Stomach smooth muscle (tissue), 2 donors: ENCODE measurements at regions not wholly inside any gene's neighbourhood (a gene's known extent, or its start where the extent isn't known, plus 50 kb on each side); places are given as distances from the start of the nearest gene placed in this dataset.

Source experiments
- H3K27ac ChIP-seq: one replicate; pipeline ENCODE4 v1.7.0; 2013; ENCODE audit warnings: mild to moderate bottlenecking, low read length, inconsistent platforms
- H3K27me3 ChIP-seq, 2 donors: one replicate each; pipeline ENCODE4 v1.7.0; 2013; ENCODE audit warnings: low read length in 2 of 2; ENCODE audit not compliant: insufficient read depth in 2 of 2, control insufficient read depth in 1 of 2
- H3K36me3 ChIP-seq, 2 donors: one replicate each; pipeline ENCODE4 v1.7.0; 2013; ENCODE audit warnings: low read length in 2 of 2; ENCODE audit not compliant: control insufficient read depth in 2 of 2, insufficient read depth in 2 of 2
- H3K4me1 ChIP-seq: one replicate; pipeline ENCODE4 v1.7.0; 2013; ENCODE audit warnings: low read length; ENCODE audit not compliant: control insufficient read depth, insufficient read depth
- H3K4me3 ChIP-seq, 2 donors: one replicate each; pipeline ENCODE4 v1.7.0; 2013; ENCODE audit warnings: low read length in 2 of 2
- H3K9ac ChIP-seq, 2 donors: one replicate each; pipeline ENCODE4 v1.7.0; 2013; ENCODE audit warnings: low read length in 2 of 2, mild to moderate bottlenecking in 1 of 2
- H3K9me3 ChIP-seq, 2 donors: one replicate each; pipeline ENCODE4 v1.7.0; 2013; ENCODE audit warnings: low read length in 2 of 2; ENCODE audit not compliant: control insufficient read depth in 2 of 2
- donor health status: healthy.
- donor health status: Pancreatic carcinoma.

DNA sequence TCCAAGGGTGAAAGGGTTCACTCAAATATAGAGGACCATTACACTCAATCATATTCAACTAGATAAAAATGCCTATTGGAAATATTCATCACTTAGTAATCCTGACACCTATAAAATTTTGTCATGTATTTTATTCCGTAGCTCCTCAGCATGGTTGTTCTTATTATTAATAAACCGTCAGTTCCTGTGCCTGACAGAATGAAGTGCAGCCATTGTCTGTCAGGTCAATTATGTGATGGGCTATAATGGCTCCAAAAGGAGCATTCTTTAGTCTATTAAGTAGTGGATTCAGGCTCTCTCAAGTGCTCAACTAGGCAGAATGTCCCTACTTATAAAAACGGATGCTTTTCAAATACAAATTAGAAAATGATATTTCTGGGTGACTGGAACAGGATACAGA is 916.1 kb upstream of the ANO3 start:
- no peaks in the 10 kb centered on the region for H3K4me1 ChIP-seq
- H3K9me3 ChIP-seq = no peaks in the 10 kb centered on the region
- no peaks in the 10 kb centered on the region for H3K36me3 ChIP-seq
- no peaks in the 10 kb centered on the region for H3K27me3 ChIP-seq
- no peak overlapping the region for H3K9ac ChIP-seq
- no peak overlapping the region for H3K27ac ChIP-seq
- no peak overlapping the region for H3K4me3 ChIP-seq

DNA sequence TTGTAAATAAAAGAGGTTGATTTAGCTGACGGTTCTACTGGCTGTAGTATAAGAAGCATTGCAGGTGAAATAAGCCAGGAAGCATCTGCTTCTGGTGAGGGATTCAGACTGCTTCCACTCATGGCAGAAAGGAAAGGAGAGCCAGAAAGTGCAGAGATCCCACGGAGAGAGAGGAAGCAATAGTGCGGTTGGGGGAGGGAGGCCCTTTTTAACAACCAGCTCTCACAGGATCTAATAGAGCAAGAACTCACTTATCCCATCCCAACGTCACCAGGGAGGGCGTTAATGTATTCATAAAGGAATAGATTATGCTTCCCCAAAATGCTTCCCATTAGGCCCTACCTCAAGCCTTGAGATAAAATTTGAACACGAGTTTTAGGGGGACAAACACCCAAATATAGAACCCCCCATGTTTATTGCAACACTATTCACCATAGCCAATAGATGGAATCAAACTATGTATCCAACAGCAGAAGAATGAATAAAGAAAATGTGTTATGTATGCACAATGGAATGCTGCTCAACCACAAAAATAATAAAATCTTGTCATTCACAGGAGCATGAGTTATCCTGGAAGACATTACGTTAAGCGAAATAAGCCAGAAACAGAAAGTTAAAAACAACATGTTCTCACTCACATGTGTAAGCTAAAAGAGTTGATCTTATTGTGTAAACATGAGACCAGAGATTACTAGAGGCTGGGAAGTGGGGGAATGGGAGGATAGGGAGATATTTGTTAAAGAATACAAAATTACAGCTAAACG is 908.3 kb upstream of the ANO3 start:
- H3K27me3 ChIP-seq = no peaks in the 10 kb centered on the region
- no peaks in the 10 kb centered on the region for H3K36me3 ChIP-seq
- no peaks in the 10 kb centered on the region for H3K4me1 ChIP-seq
- no peaks in the 10 kb centered on the region for H3K9me3 ChIP-seq
- H3K9ac ChIP-seq = no peak overlapping the region
- H3K4me3 ChIP-seq = no peak overlapping the region
- no peak overlapping the region for H3K27ac ChIP-seq

DNA sequence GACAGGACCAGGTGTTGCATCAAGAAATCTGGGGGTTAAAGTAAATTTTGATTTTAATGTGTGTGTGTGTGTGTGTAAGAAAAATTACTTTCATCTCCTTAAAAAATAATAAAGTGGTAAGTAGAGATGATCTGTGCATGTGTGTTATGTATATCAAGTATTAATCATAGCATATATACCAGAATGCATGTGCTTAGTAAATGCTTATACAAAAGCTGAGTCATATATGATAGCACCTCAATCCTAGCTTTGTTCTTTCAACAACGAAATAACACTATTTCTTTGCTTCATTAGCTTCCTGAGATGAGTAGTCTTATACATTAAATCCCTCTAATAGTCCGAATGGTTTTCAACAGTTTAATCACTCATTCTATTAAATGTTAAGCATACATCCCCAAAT is 899.6 kb upstream of the ANO3 start:
- Histone ChIP-seq H3K27me3 (no peaks in the 10 kb centered on the region), H3K36me3 (no peaks in the 10 kb centered on the region), H3K4me3 (no peak overlapping the region), H3K9me3 (no peaks in the 10 kb centered on the region), H3K27ac (no peak overlapping the region), H3K4me1 (no peaks in the 10 kb centered on the region), H3K9ac (no peak overlapping the region)

DNA sequence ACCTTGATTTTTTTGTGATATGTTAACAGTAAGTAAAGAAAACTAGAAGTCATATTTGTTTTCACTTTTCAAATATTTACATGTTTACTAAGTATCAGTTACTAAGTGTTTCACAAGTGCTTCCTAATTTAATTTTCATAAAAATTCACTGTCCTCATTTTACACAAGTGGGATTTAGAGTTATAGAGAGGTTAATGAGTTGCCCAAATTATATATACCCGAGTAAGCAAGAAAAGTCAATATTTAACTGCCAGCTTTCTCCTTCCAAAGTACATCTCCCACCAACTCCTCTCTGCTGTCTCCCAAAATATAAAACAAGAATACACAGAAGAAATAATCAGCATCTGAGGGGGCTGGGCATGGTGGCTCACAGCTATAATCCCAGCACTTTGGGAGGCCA is 896.7 kb upstream of the ANO3 start:
- Histone ChIP-seq H3K9ac (no peak overlapping the region), H3K4me1 (no peaks in the 10 kb centered on the region), H3K4me3 (no peak overlapping the region), H3K27me3 (no peaks in the 10 kb centered on the region), H3K36me3 (no peaks in the 10 kb centered on the region), H3K27ac (no peak overlapping the region), H3K9me3 (no peaks in the 10 kb centered on the region)

DNA sequence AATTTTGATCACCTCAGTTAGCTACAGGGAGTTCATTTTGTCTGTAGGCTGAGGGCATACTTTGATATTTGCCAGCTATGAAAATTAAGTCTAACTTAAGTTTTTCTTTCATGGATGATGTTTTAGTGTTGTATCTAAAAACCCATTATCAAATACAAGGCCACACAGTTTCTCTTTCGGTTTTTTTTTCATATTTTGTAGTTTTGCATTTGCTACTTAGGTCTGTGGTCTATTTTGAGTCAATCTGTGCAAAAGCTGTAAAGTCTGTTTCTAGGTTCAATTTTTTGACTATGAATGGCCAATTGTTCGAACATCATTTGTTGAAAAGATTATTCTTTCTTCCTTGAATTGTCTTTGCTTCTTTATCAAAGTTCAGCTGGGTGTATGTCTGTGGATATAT is 895.6 kb upstream of the ANO3 start:
- Histone ChIP-seq H3K27me3 (no peaks in the 10 kb centered on the region), H3K4me1 (no peaks in the 10 kb centered on the region), H3K27ac (no peak overlapping the region), H3K4me3 (no peak overlapping the region), H3K9ac (no peak overlapping the region), H3K9me3 (no peaks in the 10 kb centered on the region), H3K36me3 (no peaks in the 10 kb centered on the region)

DNA sequence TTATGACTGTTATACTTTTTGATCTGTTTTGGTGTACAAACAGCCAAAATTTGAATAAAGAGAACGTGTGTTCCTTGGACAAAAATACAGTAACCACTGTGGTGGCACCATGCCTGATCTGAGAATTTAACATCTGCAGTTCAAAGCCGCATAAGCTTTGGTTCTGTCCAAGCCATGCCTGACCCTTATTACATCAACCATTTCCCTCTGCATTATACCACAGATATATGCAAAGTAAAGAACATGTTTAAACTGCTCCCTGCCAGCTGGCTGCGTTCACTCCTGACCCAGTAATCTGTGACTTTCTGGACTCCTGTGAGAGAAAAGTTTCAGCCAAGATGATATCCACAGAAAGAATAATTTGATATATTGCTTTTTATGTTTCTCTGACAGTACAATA is 890.5 kb upstream of the ANO3 start:
- H3K36me3 ChIP-seq = no peaks in the 10 kb centered on the region
- H3K9ac ChIP-seq = no peak overlapping the region
- no peaks in the 10 kb centered on the region for H3K4me1 ChIP-seq
- no peaks in the 10 kb centered on the region for H3K9me3 ChIP-seq
- H3K4me3 ChIP-seq = no peak overlapping the region
- no peaks in the 10 kb centered on the region for H3K27me3 ChIP-seq
- H3K27ac ChIP-seq = no peak overlapping the region

DNA sequence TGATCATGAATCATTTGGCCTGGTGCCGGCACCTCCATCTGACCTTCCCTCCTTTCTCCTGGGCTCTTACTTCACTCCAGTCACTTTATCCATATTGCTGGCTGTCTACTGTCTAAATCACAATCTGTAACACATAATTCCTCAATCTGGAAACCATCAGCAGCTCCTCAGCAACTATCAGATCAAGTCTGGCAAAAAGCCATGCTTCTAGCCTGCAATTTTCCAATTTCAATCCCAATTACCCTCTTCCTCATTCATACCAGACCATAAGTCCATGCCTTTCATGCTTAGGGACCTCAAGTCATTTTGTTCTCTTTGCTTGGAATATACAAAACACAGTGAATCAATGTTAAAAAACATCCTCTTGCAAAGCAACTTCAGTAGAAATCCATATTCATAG is 882.8 kb upstream of the ANO3 start:
- no peak overlapping the region for H3K9ac ChIP-seq
- no peaks in the 10 kb centered on the region for H3K4me1 ChIP-seq
- no peaks in the 10 kb centered on the region for H3K27me3 ChIP-seq
- H3K36me3 ChIP-seq = no peaks in the 10 kb centered on the region
- no peak overlapping the region for H3K4me3 ChIP-seq
- H3K27ac ChIP-seq = no peak overlapping the region
- no peaks in the 10 kb centered on the region for H3K9me3 ChIP-seq

DNA sequence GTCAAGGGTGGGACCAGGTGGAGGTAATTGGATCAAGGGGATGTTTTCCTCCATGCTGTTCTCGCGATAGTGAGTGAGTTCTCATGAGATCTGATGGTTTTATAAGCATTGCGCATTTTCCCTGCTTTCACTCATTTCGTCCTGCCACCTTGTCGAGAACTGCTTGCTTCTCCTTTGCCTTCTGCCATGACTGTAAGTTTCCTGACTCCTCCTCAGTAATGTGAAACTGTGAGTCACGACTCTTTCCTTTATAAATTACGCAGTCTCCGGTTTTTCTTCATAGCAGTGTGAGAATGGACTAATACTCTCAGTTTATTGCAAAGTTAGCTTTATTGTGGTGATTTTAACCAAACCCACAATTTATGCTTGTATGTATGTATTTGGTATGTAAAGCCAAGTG is 878.5 kb upstream of the ANO3 start:
- H3K4me1 ChIP-seq = no peaks in the 10 kb centered on the region
- no peak overlapping the region for H3K4me3 ChIP-seq
- H3K9me3 ChIP-seq = no peaks in the 10 kb centered on the region
- no peak overlapping the region for H3K27ac ChIP-seq
- no peaks in the 10 kb centered on the region for H3K36me3 ChIP-seq
- H3K9ac ChIP-seq = no peak overlapping the region
- H3K27me3 ChIP-seq = no peaks in the 10 kb centered on the region

DNA sequence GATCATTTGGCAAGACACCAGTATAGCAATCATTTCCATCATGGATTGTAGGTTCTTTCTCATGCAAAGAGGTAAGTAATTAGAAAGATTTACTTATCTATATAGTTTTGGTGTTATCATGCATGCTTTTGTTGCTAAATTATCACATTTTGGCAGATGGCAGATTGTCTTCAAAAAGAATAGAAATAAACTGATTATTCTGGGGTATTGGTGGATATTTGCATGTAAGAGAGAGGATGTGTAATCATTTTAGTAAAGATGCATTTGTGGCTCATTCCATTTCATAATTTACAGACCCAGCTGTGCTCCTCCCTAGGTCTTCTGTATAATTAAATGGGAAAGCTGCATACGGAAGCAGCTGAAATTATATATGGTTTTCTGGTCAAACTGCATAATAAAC is 875.7 kb upstream of the ANO3 start:
- Histone ChIP-seq H3K4me1 (no peaks in the 10 kb centered on the region), H3K27me3 (no peaks in the 10 kb centered on the region), H3K4me3 (no peak overlapping the region), H3K9ac (no peak overlapping the region), H3K36me3 (no peaks in the 10 kb centered on the region), H3K9me3 (no peaks in the 10 kb centered on the region), H3K27ac (no peak overlapping the region)

DNA sequence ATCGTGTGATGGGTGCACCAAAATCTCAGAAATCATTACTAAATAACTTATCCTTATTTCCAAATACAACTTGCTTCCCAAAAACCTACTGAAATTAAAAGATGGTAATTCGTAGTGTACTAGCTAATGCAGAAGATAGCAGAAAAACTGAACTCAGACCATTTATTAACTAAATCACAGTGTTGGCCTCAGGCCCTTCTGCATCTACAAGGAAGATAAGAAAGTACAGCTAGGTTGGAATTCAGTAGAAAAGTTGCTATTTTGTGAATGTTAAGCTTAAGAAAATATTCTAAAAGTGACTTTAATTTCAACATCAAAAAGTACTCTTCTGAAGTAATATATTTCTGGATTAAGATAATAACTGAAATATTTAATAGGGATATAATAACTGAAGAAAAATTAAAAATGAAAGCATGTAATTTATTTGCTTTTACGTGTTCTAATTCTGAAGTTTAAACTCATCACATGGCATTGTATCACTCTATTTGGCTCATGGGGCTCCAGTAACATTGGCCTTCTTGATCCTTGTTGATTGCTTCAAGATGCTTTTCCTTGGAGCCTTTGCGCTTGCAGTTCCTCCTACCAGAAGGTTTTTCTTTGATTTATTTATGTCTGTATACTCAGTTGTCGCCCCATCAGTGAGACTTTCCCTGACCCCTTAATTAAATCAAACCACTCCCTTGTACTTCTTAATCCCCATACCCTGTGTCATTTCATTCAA is 847.9 kb upstream of the ANO3 start:
- Histone ChIP-seq H3K4me3 (no peak overlapping the region), H3K36me3 (no peaks in the 10 kb centered on the region), H3K27ac (no peak overlapping the region), H3K9me3 (no peaks in the 10 kb centered on the region), H3K27me3 (no peaks in the 10 kb centered on the region), H3K9ac (no peak overlapping the region), H3K4me1 (no peaks in the 10 kb centered on the region)

DNA sequence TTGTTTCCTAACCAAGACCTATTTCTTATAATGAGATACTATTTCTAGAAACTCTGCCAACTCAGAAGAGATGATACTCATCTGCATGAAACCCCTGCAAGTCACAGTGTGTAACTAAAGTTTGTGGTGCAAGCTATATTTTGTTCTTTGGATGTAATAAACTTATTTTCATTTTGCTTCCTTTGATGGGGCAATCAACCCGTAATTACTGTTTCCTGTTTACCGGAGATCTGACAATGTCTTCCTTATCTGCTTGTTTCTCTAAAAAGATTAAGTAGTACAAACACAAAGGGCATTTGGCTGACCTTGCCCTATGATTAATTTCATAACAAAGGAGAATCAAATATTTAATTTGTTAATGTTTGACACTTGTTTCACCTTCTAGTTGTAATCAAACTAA is 846.6 kb upstream of the ANO3 start:
- Histone ChIP-seq H3K27me3 (no peaks in the 10 kb centered on the region), H3K9me3 (no peaks in the 10 kb centered on the region), H3K4me1 (no peaks in the 10 kb centered on the region), H3K27ac (no peak overlapping the region), H3K36me3 (no peaks in the 10 kb centered on the region), H3K9ac (no peak overlapping the region), H3K4me3 (no peak overlapping the region)
